SK-N-SH treated with all-trans-retinoic acid at 6 μM for 48 hours (cell line): ENCODE measurements at regions not wholly inside any gene's neighbourhood (a gene's known extent, or its start where the extent isn't known, plus 50 kb on each side); places are given as distances from the start of the nearest gene placed in this dataset.

Experiments
- ARNTL ChIP-seq: fragments of 450-650 bp; formaldehyde crosslinking; IDR thresholded peaks from 2 replicates; pipeline ENCODE4 v1.5.0; 2020; ENCODE audit warnings: low read depth, mild to moderate bottlenecking, moderate library complexity, borderline replicate concordance
- CREB5 ChIP-seq: fragments of 250-450 bp; sonication (Bioruptor Pico); IDR thresholded peaks from 2 replicates; pipeline ENCODE4 v1.5.1; 2020; ENCODE audit warnings: low read depth, mild to moderate bottlenecking, moderate library complexity
- ESRRG ChIP-seq: fragments of 250-450 bp; sonication (Bioruptor Pico); IDR thresholded peaks from 2 replicates; pipeline ENCODE4 v1.6.1; 2021; ENCODE audit warnings: mild to moderate bottlenecking
- GLIS3 ChIP-seq: fragments of 250-450 bp; sonication (Bioruptor Pico); IDR thresholded peaks from 2 replicates; pipeline ENCODE4 v1.5.0; 2020; ENCODE audit warnings: mild to moderate bottlenecking, moderate library complexity
- ISL1 ChIP-seq: fragments of 250-450 bp; sonication (Bioruptor Pico); IDR thresholded peaks from 2 replicates; pipeline ENCODE4 v2.1.2; 2022; ENCODE audit warnings: mild to moderate bottlenecking, moderate library complexity
- RARB ChIP-seq: fragments of 250-450 bp; sonication (Bioruptor Pico); IDR thresholded peaks from 2 replicates; pipeline ENCODE4 v1.8.0; 2021; ENCODE audit warnings: mild to moderate bottlenecking, moderate library complexity
- TCF4 ChIP-seq: fragments of 250-450 bp; sonication (Bioruptor Pico); IDR thresholded peaks from 2 replicates; pipeline ENCODE4 v1.8.0; 2021; ENCODE audit warnings: mild to moderate bottlenecking, moderate library complexity, borderline replicate concordance
- TOX ChIP-seq: fragments of 250-450 bp; sonication (Bioruptor Pico); IDR thresholded peaks from 2 replicates; pipeline ENCODE4 v1.8.0; 2021; ENCODE audit warnings: mild to moderate bottlenecking, moderate library complexity, borderline replicate concordance
- ZFP3 ChIP-seq: fragments of 250-450 bp; sonication (Bioruptor Pico); IDR thresholded peaks from 2 replicates; pipeline ENCODE4 v1.5.0; 2020; ENCODE audit warnings: mild to moderate bottlenecking, moderate library complexity
- ZFP30 ChIP-seq: fragments of 450-650 bp; formaldehyde crosslinking; IDR thresholded peaks from 2 replicates; pipeline ENCODE4 v1.5.0; 2022; ENCODE audit warnings: mild to moderate bottlenecking, moderate library complexity
- ZNF70 ChIP-seq: fragments of 450-650 bp; formaldehyde crosslinking; IDR thresholded peaks from 2 replicates; pipeline ENCODE4 v1.5.0; 2020; ENCODE audit warnings: mild to moderate bottlenecking, moderate library complexity
- TF ChIP-seq, protein P1 (sequence below): fragments of 250-450 bp; sonication (Bioruptor Pico); IDR thresholded peaks from 2 replicates; pipeline ENCODE4 v1.8.0; 2021; ENCODE audit warnings: low read depth, mild to moderate bottlenecking, moderate library complexity, borderline replicate concordance
- TF ChIP-seq, protein P2 (sequence below): fragments of 250-450 bp; sonication (Bioruptor Pico); IDR thresholded peaks from 2 replicates; pipeline ENCODE4 v1.5.1; 2021; ENCODE audit warnings: mild to moderate bottlenecking, moderate library complexity

DNA sequence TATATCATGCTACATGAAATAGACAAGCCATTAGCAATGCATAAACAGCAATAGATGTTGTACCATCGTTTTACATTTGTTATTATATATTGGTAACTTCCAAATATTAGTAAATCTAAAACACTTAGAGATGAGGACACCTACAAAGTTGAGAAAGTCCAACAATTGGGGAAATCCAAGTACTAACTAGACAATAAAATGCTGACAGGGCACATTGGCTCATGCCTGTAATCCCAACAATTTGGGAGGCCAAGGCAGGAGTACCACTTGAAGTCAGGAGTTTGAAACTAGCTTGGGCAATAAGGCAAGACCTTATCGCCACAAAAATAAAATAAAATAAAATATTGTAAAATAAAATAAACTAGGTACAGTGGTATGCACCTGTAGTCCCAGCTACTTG, 1023.1 kb downstream of the SUCLG1 start:
- no peak for TF ChIP-seq ZFP3 (CRISPR knock-in tag)
- TF ChIP-seq CREB5 (CRISPR knock-in tag) = no peak
- TF ChIP-seq ESRRG (CRISPR knock-in tag) = no peak
- no peak for TF ChIP-seq TOX
- no peak for TF ChIP-seq ARNTL
- no peak for TF ChIP-seq ZFP30 (CRISPR knock-in tag)
- TF ChIP-seq RARB = no peak
- TF ChIP-seq, protein P1, sequence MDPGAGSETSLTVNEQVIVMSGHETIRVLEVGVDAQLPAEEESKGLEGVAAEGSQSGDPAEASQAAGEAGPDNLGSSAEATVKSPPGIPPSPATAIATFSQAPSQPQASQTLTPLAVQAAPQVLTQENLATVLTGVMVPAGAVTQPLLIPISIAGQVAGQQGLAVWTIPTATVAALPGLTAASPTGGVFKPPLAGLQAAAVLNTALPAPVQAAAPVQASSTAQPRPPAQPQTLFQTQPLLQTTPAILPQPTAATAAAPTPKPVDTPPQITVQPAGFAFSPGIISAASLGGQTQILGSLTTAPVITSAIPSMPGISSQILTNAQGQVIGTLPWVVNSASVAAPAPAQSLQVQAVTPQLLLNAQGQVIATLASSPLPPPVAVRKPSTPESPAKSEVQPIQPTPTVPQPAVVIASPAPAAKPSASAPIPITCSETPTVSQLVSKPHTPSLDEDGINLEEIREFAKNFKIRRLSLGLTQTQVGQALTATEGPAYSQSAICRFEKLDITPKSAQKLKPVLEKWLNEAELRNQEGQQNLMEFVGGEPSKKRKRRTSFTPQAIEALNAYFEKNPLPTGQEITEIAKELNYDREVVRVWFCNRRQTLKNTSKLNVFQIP (CRISPR knock-in tag) = no peak
- no peak for TF ChIP-seq GLIS3 (CRISPR knock-in tag)
- TF ChIP-seq, protein P2, sequence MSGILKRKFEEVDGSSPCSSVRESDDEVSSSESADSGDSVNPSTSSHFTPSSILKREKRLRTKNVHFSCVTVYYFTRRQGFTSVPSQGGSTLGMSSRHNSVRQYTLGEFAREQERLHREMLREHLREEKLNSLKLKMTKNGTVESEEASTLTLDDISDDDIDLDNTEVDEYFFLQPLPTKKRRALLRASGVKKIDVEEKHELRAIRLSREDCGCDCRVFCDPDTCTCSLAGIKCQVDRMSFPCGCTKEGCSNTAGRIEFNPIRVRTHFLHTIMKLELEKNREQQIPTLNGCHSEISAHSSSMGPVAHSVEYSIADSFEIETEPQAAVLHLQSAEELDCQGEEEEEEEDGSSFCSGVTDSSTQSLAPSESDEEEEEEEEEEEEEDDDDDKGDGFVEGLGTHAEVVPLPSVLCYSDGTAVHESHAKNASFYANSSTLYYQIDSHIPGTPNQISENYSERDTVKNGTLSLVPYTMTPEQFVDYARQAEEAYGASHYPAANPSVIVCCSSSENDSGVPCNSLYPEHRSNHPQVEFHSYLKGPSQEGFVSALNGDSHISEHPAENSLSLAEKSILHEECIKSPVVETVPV (CRISPR knock-in tag) = no peak
- no peak for TF ChIP-seq ZNF70
- TF ChIP-seq ISL1 = no peak
- TF ChIP-seq TCF4 (CRISPR knock-in tag) = no peak
